ENCODE measurements at regions not wholly inside any gene's neighbourhood (a gene's known extent, or its start where the extent isn't known, plus 50 kb on each side); places are given as distances from the start of the nearest gene placed in this dataset.

GRCh38 chr14:92253381-92253894, 69.5 kb upstream of the SLC24A4 start:
- Mint-ChIP-seq H3K27ac (no peak overlapping the region), H3K4me1 (peaks cover 5% of the 10 kb centered on the region), H3K9me3 (no peaks in the 10 kb centered on the region), H3K4me3 (no peak overlapping the region), H3K27me3 (peaks cover 67% of the 10 kb centered on the region), H3K36me3 (ENCODE audit: low read depth) (no peaks in the 10 kb centered on the region)
- POLR2A ChIA-PET: no interaction called here
- DNase-seq: no peak
- CTCF ChIA-PET: no interaction called here

GRCh38 chr14:92254786-92255185, 68.2 kb upstream of the SLC24A4 start:
- Mint-ChIP-seq H3K27me3 (peaks cover 63% of the 10 kb centered on the region), H3K4me1 (peaks cover 10% of the 10 kb centered on the region), H3K4me3 (no peak overlapping the region), H3K36me3 (ENCODE audit: low read depth) (no peaks in the 10 kb centered on the region), H3K9me3 (no peaks in the 10 kb centered on the region), H3K27ac (no peak overlapping the region)
- CTCF ChIA-PET: interaction anchor here (1.3 to 1.4 kb wide), 3 partner anchors 9 to 26 kb away, joined by 3 read pairs; no protein-coding TSS in a partner anchor
- DNase-seq: no peak
- POLR2A ChIA-PET: no interaction called here

- DNase-seq: no peak
- POLR2A ChIA-PET: interaction anchor here (0.6 kb wide), 1 partner anchor 269 kb away, joined by 3 read pairs; no protein-coding TSS in a partner anchor
- H3K27ac Mint-ChIP-seq: no peak overlapping the region
- peaks cover 17% of the 10 kb centered on the region for H3K4me1 Mint-ChIP-seq
- H3K9me3 Mint-ChIP-seq: no peaks in the 10 kb centered on the region
- H3K36me3 Mint-ChIP-seq (ENCODE audit: low read depth): no peaks in the 10 kb centered on the region
- CTCF ChIA-PET: interaction anchor here (0.6 kb wide), 1 partner anchor 437 kb away, joined by 10 read pairs; no protein-coding TSS in a partner anchor
- peaks cover 28% of the 10 kb centered on the region for H3K27me3 Mint-ChIP-seq
- H3K4me3 Mint-ChIP-seq: no peak overlapping the region
Observed at GRCh38 chr14:92258934-92259333, 64.0 kb upstream of the SLC24A4 start.

- peak overlapping the region; percentile 22 for H3K27ac Mint-ChIP-seq
- CTCF ChIA-PET: no interaction called here
- H3K27me3 Mint-ChIP-seq: peaks cover 21% of the 10 kb centered on the region
- POLR2A ChIA-PET: no interaction called here
- peaks cover 17% of the 10 kb centered on the region for H3K4me1 Mint-ChIP-seq
- H3K9me3 Mint-ChIP-seq: no peaks in the 10 kb centered on the region
- no peaks in the 10 kb centered on the region for H3K36me3 Mint-ChIP-seq (ENCODE audit: low read depth)
- H3K4me3 Mint-ChIP-seq: no peak overlapping the region
- DNase-seq: no peak
Observed at GRCh38 chr14:92259613-92260357, 63.2 kb upstream of the SLC24A4 start.

- no peak for DNase-seq
- Mint-ChIP-seq H3K4me3 (no peak overlapping the region), H3K4me1 (peaks cover 14% of the 10 kb centered on the region), H3K27me3 (peaks cover 4% of the 10 kb centered on the region), H3K27ac (no peak overlapping the region), H3K36me3 (ENCODE audit: low read depth) (no peaks in the 10 kb centered on the region), H3K9me3 (no peaks in the 10 kb centered on the region)
- ChIA-PET POLR2A (no interaction called here), CTCF (interaction anchor here (1.2 kb wide), 1 partner anchor 9 kb away, joined by 3 read pairs; no protein-coding TSS in a partner anchor)
Observed at GRCh38 chr14:92263681-92264080, 59.3 kb upstream of the SLC24A4 start.

GRCh38 chr14:92264195-92264594, 58.8 kb upstream of the SLC24A4 start:
- peaks cover 5% of the 10 kb centered on the region for H3K27me3 Mint-ChIP-seq
- H3K9me3 Mint-ChIP-seq: no peaks in the 10 kb centered on the region
- ChIA-PET CTCF (interaction anchor here (1.2 kb wide), 1 partner anchor 9 kb away, joined by 3 read pairs; no protein-coding TSS in a partner anchor), POLR2A (no interaction called here)
- peaks cover 10% of the 10 kb centered on the region for H3K4me1 Mint-ChIP-seq
- no peak overlapping the region for H3K27ac Mint-ChIP-seq
- no peak overlapping the region for H3K4me3 Mint-ChIP-seq
- no peaks in the 10 kb centered on the region for H3K36me3 Mint-ChIP-seq (ENCODE audit: low read depth)
- no peak for DNase-seq

- no peak for DNase-seq
- Mint-ChIP-seq H3K36me3 (ENCODE audit: low read depth) (no peaks in the 10 kb centered on the region), H3K4me1 (peaks cover 1% of the 10 kb centered on the region), H3K27me3 (peaks cover 19% of the 10 kb centered on the region), H3K4me3 (no peak overlapping the region), H3K9me3 (no peaks in the 10 kb centered on the region), H3K27ac (no peak overlapping the region)
- ChIA-PET CTCF (no interaction called here), POLR2A (no interaction called here)
Observed at GRCh38 chr14:92266216-92266615, 56.7 kb upstream of the SLC24A4 start.

All from activated CD4-positive, alpha-beta T cell treated with anti-CD3 and anti-CD28 coated beads, Interleukin-2, amount 10 ng/mL, durations not matched to agents 7 days and 5 days (primary cell).